Right renal cortex interstitium (tissue), 3 donors: ENCODE measurements at regions not wholly inside any gene's neighbourhood (a gene's known extent, or its start where the extent isn't known, plus 50 kb on each side); places are given as distances from the start of the nearest gene placed in this dataset.

Experiments
- DNase-seq, 3 donors: peaks; one replicate each; pipeline ENCODE4 v3.0.0-alpha.2; 2013; ENCODE audit warnings: low read depth in 3 of 3, low spot score in 2 of 3

- no peak for DNase-seq
These were observed 56.6 kb upstream of the ADPGK start for GRCh38 chr15:72840114-72840513.

GRCh38 chr15:72838311-72838731, 54.8 kb upstream of the ADPGK start:
- DNase-seq = no peak

GRCh38 chr15:72836676-72837330, 53.2 kb upstream of the ADPGK start:
- no peak for DNase-seq

- no peak for DNase-seq
These were observed 51.8 kb upstream of the ADPGK start for GRCh38 chr15:72835294-72835890.

- DNase-seq = no peak
These were observed 50.0 kb upstream of the ADPGK start for GRCh38 chr15:72833561-72833960.
